SU-DHL-6 (cell line): ENCODE measurements at regions not wholly inside any gene's neighbourhood (a gene's known extent, or its start where the extent isn't known, plus 50 kb on each side); places are given as distances from the start of the nearest gene placed in this dataset.

Experiments
- H2AFZ ChIP-seq: fragments of 200-600 bp; sonication (generic); 2 replicates; pipeline ENCODE4 v1.6.1; 2014; ENCODE audit warnings: low read depth, mild to moderate bottlenecking, moderate library complexity, mixed read lengths, antibody characterized with exemption, low read length; ENCODE audit not compliant: severe bottlenecking
- H3F3A ChIP-seq: fragments of 200-600 bp; shearing (Covaris generic); 2 replicates; pipeline ENCODE4 v1.6.0; 2016; ENCODE audit warnings: antibody characterized with exemption, mild to moderate bottlenecking; ENCODE audit not compliant: insufficient read depth
- H3K27ac ChIP-seq: fragments of 200-600 bp; sonication (generic); 2 replicates; pipeline ENCODE4 v1.5.1; 2016; ENCODE audit warnings: low read depth, mild to moderate bottlenecking, low read length, moderate library complexity, mixed read lengths
- H3K27me3 ChIP-seq: fragments of 200-600 bp; sonication (generic), shearing (Covaris generic); 2 replicates; pipeline ENCODE4 v1.6.0; 2014; ENCODE audit warnings: mild to moderate bottlenecking, low read length
- H3K36me3 ChIP-seq: fragments of 200-600 bp; sonication (generic); 2 replicates; pipeline ENCODE4 v1.6.1; 2014; ENCODE audit warnings: mild to moderate bottlenecking, low read length, mixed read lengths
- H3K4me2 ChIP-seq: fragments of 300-600, 200-600 bp; shearing (Covaris generic), sonication (generic); 2 replicates; pipeline ENCODE4 v1.6.0; 2014; ENCODE audit warnings: low read length, low read depth, mild to moderate bottlenecking; ENCODE audit not compliant: poor library complexity, severe bottlenecking
- H3K4me3 ChIP-seq: fragments of 200-600 bp; sonication (generic); 2 replicates; pipeline ENCODE4 v1.5.1; 2014; ENCODE audit warnings: antibody characterized with exemption, low read length, mild to moderate bottlenecking, mixed read lengths; ENCODE audit not compliant: insufficient read depth, poor library complexity, severe bottlenecking
- H3K79me2 ChIP-seq: fragments of 200-600 bp; sonication (generic); 2 replicates; pipeline ENCODE4 v1.6.1; 2014; ENCODE audit warnings: mild to moderate bottlenecking, low read length, moderate library complexity; ENCODE audit not compliant: insufficient read depth
- H3K9ac ChIP-seq: fragments of 200-600 bp; sonication (generic); 2 replicates; pipeline ENCODE4 v1.7.0; 2014; ENCODE audit warnings: mild to moderate bottlenecking, low read length
- H3K9me2 ChIP-seq: fragments of 200-600 bp; sonication (generic); replicated peaks from 2 replicates; pipeline ENCODE4 v1.6.1; 2014; ENCODE audit warnings: low read length; ENCODE audit not compliant: insufficient read depth
- H3K9me3 ChIP-seq: fragments of 200-600 bp; sonication (generic); 2 replicates; pipeline ENCODE4 v1.6.1; 2014; ENCODE audit warnings: low read length, mixed read lengths; ENCODE audit not compliant: insufficient read depth
- H4K20me1 ChIP-seq: fragments of 200-600 bp; sonication (generic); 2 replicates; pipeline ENCODE4 v1.6.1; 2014; ENCODE audit warnings: low read depth, mild to moderate bottlenecking, antibody characterized with exemption, low read length, moderate library complexity, mixed read lengths
- CTCF ChIP-seq: fragments of 200-600 bp; sonication (generic); IDR thresholded peaks from one replicate; pipeline ENCODE4 v1.5.1; 2017; ENCODE audit warnings: antibody characterized with exemption, mild to moderate bottlenecking, low read length, moderate library complexity; ENCODE audit not compliant: insufficient read depth, poor library complexity, severe bottlenecking
- EZH2phosphoT487 ChIP-seq: fragments of 200-600 bp; sonication (generic), shearing (Covaris generic); conservative IDR thresholded peaks from 2 replicates; pipeline ENCODE4 v1.6.1; 2018; ENCODE audit warnings: mild to moderate bottlenecking, antibody characterized with exemption, low read length, moderate library complexity, mixed read lengths

GRCh38 chr6:27736686-27737085 lies 175.5 kb downstream of the OR2B2 start:
- Histone ChIP-seq H3K27me3 (no peaks in the 10 kb centered on the region), H3K9me2 (no peaks in the 10 kb centered on the region), H3K9ac (no peak overlapping the region), H4K20me1 (no peaks in the 10 kb centered on the region), H2AFZ (no peak overlapping the region), H3K4me3 (no peak overlapping the region), H3K9me3 (no peaks in the 10 kb centered on the region), H3K27ac (no peak overlapping the region), H3K79me2 (no peaks in the 10 kb centered on the region), H3F3A (no peaks in the 10 kb centered on the region), H3K4me2 (no peak overlapping the region), H3K36me3 (no peaks in the 10 kb centered on the region)
- TF ChIP-seq CTCF (no peak), EZH2phosphoT487 (no peak)

GRCh38 chr6:27728442-27728841 lies 183.8 kb downstream of the OR2B2 start:
- no peak overlapping the region for H3K4me2 ChIP-seq
- no peaks in the 10 kb centered on the region for H4K20me1 ChIP-seq
- H2AFZ ChIP-seq = no peak overlapping the region
- no peak for TF ChIP-seq EZH2phosphoT487
- no peak for TF ChIP-seq CTCF
- no peaks in the 10 kb centered on the region for H3K9me2 ChIP-seq
- no peaks in the 10 kb centered on the region for H3K9me3 ChIP-seq
- no peaks in the 10 kb centered on the region for H3K79me2 ChIP-seq
- H3F3A ChIP-seq = no peaks in the 10 kb centered on the region
- no peaks in the 10 kb centered on the region for H3K36me3 ChIP-seq
- no peak overlapping the region for H3K9ac ChIP-seq
- no peak overlapping the region for H3K27ac ChIP-seq
- no peak overlapping the region for H3K4me3 ChIP-seq
- no peaks in the 10 kb centered on the region for H3K27me3 ChIP-seq

- no peak overlapping the region for H3K4me3 ChIP-seq
- H4K20me1 ChIP-seq = no peaks in the 10 kb centered on the region
- H3K36me3 ChIP-seq = no peaks in the 10 kb centered on the region
- no peak overlapping the region for H3K9ac ChIP-seq
- H3K27me3 ChIP-seq = no peaks in the 10 kb centered on the region
- H3K4me2 ChIP-seq = no peak overlapping the region
- H3K9me2 ChIP-seq = no peaks in the 10 kb centered on the region
- H2AFZ ChIP-seq = no peak overlapping the region
- H3K79me2 ChIP-seq = no peaks in the 10 kb centered on the region
- H3F3A ChIP-seq = no peaks in the 10 kb centered on the region
- TF ChIP-seq CTCF (no peak), EZH2phosphoT487 (no peak)
- H3K9me3 ChIP-seq = no peaks in the 10 kb centered on the region
- no peak overlapping the region for H3K27ac ChIP-seq
Observed at GRCh38 chr6:27726619-27727023, 185.6 kb downstream of the OR2B2 start.
